Activated T-cell treated with anti-CD3 and anti-CD28 coated beads, Interleukin-2, amount 50 U/mL, for 48 hours (primary cell): ENCODE measurements at regions not wholly inside any gene's neighbourhood (a gene's known extent, or its start where the extent isn't known, plus 50 kb on each side); places are given as distances from the start of the nearest gene placed in this dataset.

ENCODE experiments used
- DNase-seq, 2 experiments: peaks; one replicate each; pipeline ENCODE4 v3.0.0-alpha.2; 2020

GRCh38 chr16:9383281-9383680 is 291.8 kb downstream of the HAPSTR1 start:
- no peak for DNase-seq

- no peak for DNase-seq
These were observed 292.7 kb downstream of the HAPSTR1 start for GRCh38 chr16:9384141-9384540.

GRCh38 chr16:9389543-9390207 is 298.2 kb downstream of the HAPSTR1 start:
- no peak for DNase-seq

GRCh38 chr16:9392956-9393355 is 301.5 kb downstream of the HAPSTR1 start:
- no peak for DNase-seq

GRCh38 chr16:9393591-9393990 is 302.1 kb downstream of the HAPSTR1 start:
- no peak for DNase-seq

- DNase-seq = no peak
These were observed 304.5 kb downstream of the HAPSTR1 start for GRCh38 chr16:9395958-9396359.

- DNase-seq = no peak
These were observed 308.1 kb downstream of the HAPSTR1 start for GRCh38 chr16:9399573-9399972.

- no peak for DNase-seq
These were observed 309.7 kb downstream of the HAPSTR1 start for GRCh38 chr16:9401173-9401572.

GRCh38 chr16:9402293-9402860 is 310.9 kb downstream of the HAPSTR1 start:
- DNase-seq = no peak

- no peak for DNase-seq
These were observed 313.4 kb downstream of the HAPSTR1 start for GRCh38 chr16:9404811-9405210.

- DNase-seq = no peak
These were observed 314.7 kb downstream of the HAPSTR1 start for GRCh38 chr16:9406038-9406712.

- no peak for DNase-seq
These were observed 315.8 kb downstream of the HAPSTR1 start for GRCh38 chr16:9407206-9407758.

- DNase-seq = no peak
These were observed 316.9 kb downstream of the HAPSTR1 start for GRCh38 chr16:9408297-9408878.

- no peak for DNase-seq
These were observed 318.4 kb downstream of the HAPSTR1 start for GRCh38 chr16:9409560-9410493.

- DNase-seq = no peak
These were observed 320.0 kb downstream of the HAPSTR1 start for GRCh38 chr16:9411426-9411825.

GRCh38 chr16:9412031-9412914 is 320.8 kb downstream of the HAPSTR1 start:
- DNase-seq = no peak

- DNase-seq = no peak
These were observed 321.4 kb downstream of the HAPSTR1 start for GRCh38 chr16:9412915-9413264.

GRCh38 chr16:9415545-9415944 is 324.1 kb downstream of the HAPSTR1 start:
- DNase-seq = no peak

- no peak for DNase-seq
These were observed 326.5 kb downstream of the HAPSTR1 start for GRCh38 chr16:9417898-9418297.

- DNase-seq = no peak
These were observed 327.7 kb downstream of the HAPSTR1 start for GRCh38 chr16:9419161-9419560.

GRCh38 chr16:9422762-9423513 is 331.5 kb downstream of the HAPSTR1 start:
- DNase-seq = no peak
